MM.1S (cell line): ENCODE measurements at regions not wholly inside any gene's neighbourhood (a gene's known extent, or its start where the extent isn't known, plus 50 kb on each side); places are given as distances from the start of the nearest gene placed in this dataset.
A peak's percentile ranks its signal among the peaks of the same experiment; 100 is the strongest.

ENCODE experiments used
- EZH2 ChIP-seq: fragments of 300-600 bp; sonication (generic); optimal IDR thresholded peaks from 2 replicates; pipeline ENCODE3; 2017; ENCODE audit warnings: low read depth, mild to moderate bottlenecking, antibody characterized with exemption, low read length, mixed read lengths
- TF ChIP-seq, protein P1 (sequence below): fragments of 300-600 bp; sonication (generic); IDR thresholded peaks from 2 replicates; pipeline ENCODE4 v1.5.1; 2016; ENCODE audit warnings: antibody characterized with exemption, low read length, mixed read lengths

DNA sequence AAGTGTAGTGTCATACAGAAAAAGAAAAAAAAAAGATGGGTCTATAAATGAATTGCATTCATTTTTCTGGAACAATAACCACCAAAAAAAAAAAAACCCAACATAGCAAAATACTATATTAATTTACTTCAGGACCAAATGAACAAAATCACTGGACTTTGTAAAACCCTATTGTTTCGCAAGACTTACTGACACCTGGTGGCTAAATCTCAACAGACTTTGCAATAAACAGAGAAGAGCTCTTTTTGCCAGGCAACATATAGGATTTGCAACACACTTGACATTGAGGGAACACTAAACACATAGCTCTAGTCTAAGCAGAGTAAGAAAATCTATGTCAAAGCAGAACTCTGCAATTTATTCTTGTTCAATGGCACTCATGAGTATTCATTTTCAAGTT, 990.2 kb downstream of the STPG2 start:
- TF ChIP-seq EZH2 = no peak
- TF ChIP-seq, protein P1, sequence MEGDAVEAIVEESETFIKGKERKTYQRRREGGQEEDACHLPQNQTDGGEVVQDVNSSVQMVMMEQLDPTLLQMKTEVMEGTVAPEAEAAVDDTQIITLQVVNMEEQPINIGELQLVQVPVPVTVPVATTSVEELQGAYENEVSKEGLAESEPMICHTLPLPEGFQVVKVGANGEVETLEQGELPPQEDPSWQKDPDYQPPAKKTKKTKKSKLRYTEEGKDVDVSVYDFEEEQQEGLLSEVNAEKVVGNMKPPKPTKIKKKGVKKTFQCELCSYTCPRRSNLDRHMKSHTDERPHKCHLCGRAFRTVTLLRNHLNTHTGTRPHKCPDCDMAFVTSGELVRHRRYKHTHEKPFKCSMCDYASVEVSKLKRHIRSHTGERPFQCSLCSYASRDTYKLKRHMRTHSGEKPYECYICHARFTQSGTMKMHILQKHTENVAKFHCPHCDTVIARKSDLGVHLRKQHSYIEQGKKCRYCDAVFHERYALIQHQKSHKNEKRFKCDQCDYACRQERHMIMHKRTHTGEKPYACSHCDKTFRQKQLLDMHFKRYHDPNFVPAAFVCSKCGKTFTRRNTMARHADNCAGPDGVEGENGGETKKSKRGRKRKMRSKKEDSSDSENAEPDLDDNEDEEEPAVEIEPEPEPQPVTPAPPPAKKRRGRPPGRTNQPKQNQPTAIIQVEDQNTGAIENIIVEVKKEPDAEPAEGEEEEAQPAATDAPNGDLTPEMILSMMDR = peak; percentile 37
